ENCODE measurements at regions not wholly inside any gene's neighbourhood (a gene's known extent, or its start where the extent isn't known, plus 50 kb on each side); places are given as distances from the start of the nearest gene placed in this dataset.

GRCh38 chr5:173743641-173744343 lies 127.3 kb upstream of the BOD1 start (continued):
- TF ChIP-seq ZIK1 (CRISPR knock-in tag; IDR thresholded peaks at IDR 0.05; ENCODE audit: borderline replicate concordance, low read depth) (no peak), MAFF (IDR thresholded peaks at IDR 0.05; ENCODE audit: low read depth, low read length) (peak; percentile 63), ZNF281 (CRISPR knock-in tag; IDR thresholded peaks at IDR 0.05; ENCODE audit: borderline replicate concordance) (no peak), MAFK (conservative IDR thresholded peaks at IDR 0.05 in 1 of 2, IDR thresholded peaks at IDR 0.05 in 1 of 2; ENCODE audit: low read length in 2 of 2) (peak; percentile 60 to 70), TBP (CRISPR knock-in tag; IDR thresholded peaks at IDR 0.05) (no peak), RELA (CRISPR knock-in tag; IDR thresholded peaks at IDR 0.05) (no peak), ZNF772 (CRISPR knock-in tag; IDR thresholded peaks at IDR 0.05) (0 out of 2 replicates have a peak, but pooled peaks have one; percentile 20), MED1 (CRISPR knock-in tag; IDR thresholded peaks at IDR 0.05) (0 out of 2 replicates have a peak, but pooled peaks have one; percentile 13), GPN1 (CRISPR knock-in tag; IDR thresholded peaks at IDR 0.05; ENCODE audit: borderline replicate concordance) (no peak), ZNF234 (CRISPR knock-in tag; conservative IDR thresholded peaks at IDR 0.05) (no peak), ZNF550 (CRISPR knock-in tag; IDR thresholded peaks at IDR 0.05; ENCODE audit: borderline replicate concordance) (no peak), ZKSCAN8 (CRISPR knock-in tag; IDR thresholded peaks at IDR 0.05; ENCODE audit: borderline replicate concordance) (no peak), REL (CRISPR knock-in tag; conservative IDR thresholded peaks at IDR 0.05) (no peak), MXD1 (CRISPR knock-in tag; IDR thresholded peaks at IDR 0.05) (no peak), BORCS8-MEF2B (CRISPR knock-in tag; IDR thresholded peaks at IDR 0.05) (no peak), ZFP82 (CRISPR knock-in tag; IDR thresholded peaks at IDR 0.05; ENCODE audit: borderline replicate concordance) (no peak), JUNB (CRISPR knock-in tag; IDR thresholded peaks at IDR 0.05; ENCODE audit: borderline replicate concordance) (no peak), ZNF784 (CRISPR knock-in tag; IDR thresholded peaks at IDR 0.05; ENCODE audit: borderline replicate concordance) (no peak), GPBP1L1 (CRISPR knock-in tag; IDR thresholded peaks at IDR 0.05) (no peak), HOXA5 (CRISPR knock-in tag; IDR thresholded peaks at IDR 0.05) (no peak), MED8 (CRISPR knock-in tag; IDR thresholded peaks at IDR 0.05; ENCODE audit: insufficient replicate concordance) (no peak), LRRFIP1 (CRISPR knock-in tag; conservative IDR thresholded peaks at IDR 0.05) (no peak)

Data from HepG2 (cell line).